Endothelial cell of umbilical vein (primary cell): ENCODE measurements at regions not wholly inside any gene's neighbourhood (a gene's known extent, or its start where the extent isn't known, plus 50 kb on each side); places are given as distances from the start of the nearest gene placed in this dataset.

Experiments
- BruUV-seq: library from RNA; stranded (reverse); fragments of 400-500 nt; replicated peaks from 2 replicates; lab custom pipeline; 2021; lab: Mats Ljungman, UMichigan
- CTCF ChIA-PET: fragments of 300-600, 350-600 bp; sonication (Branson Sonifier 250); formaldehyde crosslinking; loops from one replicate; lab custom pipeline; 2021; ENCODE audit warnings: antibody characterized with exemption, inconsistent platforms; lab: Charles Lee
- POLR2A ChIA-PET: fragments of 300-600, 350-600 bp; sonication (Branson Sonifier 250); formaldehyde crosslinking; loops from one replicate; lab custom pipeline; 2021; ENCODE audit warnings: antibody characterized with exemption, inconsistent platforms; lab: Charles Lee
- DNase-seq: peaks from one replicate; pipeline ENCODE4 v3.0.0-alpha.2; 2011; ENCODE audit warnings: low read depth, low spot score
- FAIRE-seq: peaks from 2 replicates; lab custom pipeline; 2011; peaks lifted over from hg19 to GRCh38; lab: Jason Lieb, UNC
- H2AFZ ChIP-seq: 2 replicates; pipeline ENCODE4 v1.6.0; 2012; ENCODE audit warnings: low read depth, low read length, control low read depth, inconsistent platforms
- H3K27ac ChIP-seq: 2 replicates; pipeline ENCODE4 v1.5.1; 2011; ENCODE audit warnings: low read depth, mild to moderate bottlenecking, control low read depth, low read length, moderate library complexity; ENCODE audit not compliant: insufficient read depth
- H3K27me3 ChIP-seq, 2 experiments: 2 replicates each; pipeline versions ENCODE4 v1.6.0 to v1.6.1; 2011; ENCODE audit warnings: low read length in 2 of 2, mixed read lengths in 1 of 2; ENCODE audit not compliant: control insufficient read depth in 2 of 2, insufficient read depth in 2 of 2
- H3K36me3 ChIP-seq, 2 experiments: 2 replicates in 1 of 2; 3 replicates in 1 of 2; pipeline ENCODE4 v1.5.1; 2011; ENCODE audit warnings: low read length in 2 of 2, mild to moderate bottlenecking in 1 of 2, moderate library complexity in 1 of 2; ENCODE audit not compliant: control insufficient read depth in 2 of 2, insufficient read depth in 2 of 2; ENCODE audit errors: extremely low read depth in 1 of 2
- H3K4me1 ChIP-seq: 3 replicates; pipeline ENCODE4 v1.5.1; 2011; ENCODE audit warnings: mild to moderate bottlenecking, low read length; ENCODE audit not compliant: control insufficient read depth, insufficient read depth; ENCODE audit errors: extremely low read depth
- H3K4me2 ChIP-seq: 2 replicates; pipeline ENCODE4 v1.6.1; 2011; ENCODE audit warnings: low read length, control low read depth, mixed read lengths; ENCODE audit not compliant: insufficient read depth
- H3K4me3 ChIP-seq, 3 experiments: fragments of 200-600 bp in 1 of 3; sonication (generic), shearing (Covaris generic) in 1 of 3; replicated peaks in 1 of 3; 2 replicates each; pipeline ENCODE4 v1.5.1; 2011 to 2016; ENCODE audit warnings: control low read depth in 3 of 3, low read length in 3 of 3, mild to moderate bottlenecking in 2 of 3, inconsistent platforms in 1 of 3, low read depth in 1 of 3, moderate library complexity in 1 of 3; ENCODE audit not compliant: insufficient read depth in 1 of 3
- H3K79me2 ChIP-seq: 2 replicates; pipeline ENCODE4 v1.6.0; 2012; ENCODE audit warnings: low read length, inconsistent platforms; ENCODE audit not compliant: control insufficient read depth, insufficient read depth
- H3K9ac ChIP-seq: replicated peaks from 2 replicates; pipeline ENCODE3; 2011; ENCODE audit warnings: low read length, control low read depth; ENCODE audit not compliant: insufficient read depth; ENCODE audit errors: extremely low read depth
- H3K9me1 ChIP-seq: replicated peaks from 3 replicates; pipeline ENCODE4 v1.6.0; 2011; ENCODE audit warnings: mild to moderate bottlenecking, low read length; ENCODE audit not compliant: control insufficient read depth, insufficient read depth; ENCODE audit errors: extremely low read depth
- H3K9me3 ChIP-seq: replicated peaks from 2 replicates; pipeline ENCODE4 v1.5.1; 2012; ENCODE audit warnings: low read length, inconsistent platforms; ENCODE audit not compliant: control insufficient read depth, insufficient read depth
- H4K20me1 ChIP-seq: replicated peaks from 2 replicates; pipeline ENCODE3; 2011; ENCODE audit warnings: mild to moderate bottlenecking, low read length; ENCODE audit not compliant: control insufficient read depth, insufficient read depth; ENCODE audit errors: extremely low read depth
- CTCF ChIP-seq, 2 donors: IDR thresholded peaks; 1 replicate in 1 of 2; 2 replicates in 1 of 2; pipeline ENCODE4 v1.5.1; 2011; ENCODE audit warnings: low read length in 2 of 2, mild to moderate bottlenecking in 2 of 2, moderate library complexity in 2 of 2, control low read depth in 1 of 2, inconsistent platforms in 1 of 2, low read depth in 1 of 2; ENCODE audit not compliant: insufficient read depth in 1 of 2; ENCODE audit errors: extremely low read depth in 1 of 2
- EZH2 ChIP-seq: IDR thresholded peaks from 2 replicates; pipeline ENCODE4 v1.6.1; 2012; ENCODE audit warnings: borderline replicate concordance, low read depth, mild to moderate bottlenecking, moderate library complexity, low read length, inconsistent platforms; ENCODE audit not compliant: severe bottlenecking
- FOS ChIP-seq: IDR thresholded peaks from 2 replicates; pipeline ENCODE4 v1.6.1; 2011; ENCODE audit warnings: mild to moderate bottlenecking, low read length, moderate library complexity, borderline replicate concordance; ENCODE audit not compliant: insufficient read depth
- GATA2 ChIP-seq: IDR thresholded peaks from 2 replicates; pipeline ENCODE4 v1.7.0; 2011; ENCODE audit warnings: low read depth, mild to moderate bottlenecking, moderate library complexity, mixed read lengths, low read length; ENCODE audit not compliant: insufficient read length, insufficient read depth
- JUN ChIP-seq: IDR thresholded peaks from 2 replicates; pipeline ENCODE4 v1.6.1; 2011; ENCODE audit warnings: borderline replicate concordance, low read depth; ENCODE audit not compliant: insufficient read length, insufficient read depth
- MAX ChIP-seq: IDR thresholded peaks from 2 replicates; pipeline ENCODE4 v1.6.1; 2011; ENCODE audit not compliant: insufficient read depth, insufficient read length
- MYC ChIP-seq: IDR thresholded peaks from one replicate; pipeline ENCODE4 v1.6.1; 2011; ENCODE audit warnings: mild to moderate bottlenecking, low read depth, low read length
- POLR2A ChIP-seq: IDR thresholded peaks from 2 replicates; pipeline ENCODE4 v1.6.1; 2012; ENCODE audit warnings: low read depth, mild to moderate bottlenecking, control low read depth, low read length
- POLR2AphosphoS5 ChIP-seq: IDR thresholded peaks from 2 replicates; pipeline ENCODE4 v1.6.1; 2012; ENCODE audit warnings: low read depth, mild to moderate bottlenecking, control low read depth, low read length, moderate library complexity; ENCODE audit not compliant: insufficient read depth
- dilution Hi-C: fragments of 300-500 bp; cut with MboI; formaldehyde crosslinking; loops from one replicate; pipeline ENCODE4 v1.15.0; 2019; ENCODE audit warnings: low sequenced_read_pairs; ENCODE audit not compliant: extremely low pct_ligation_motif_present
- intact Hi-C: fragments of 100-400 bp; cut with micrococcal nuclease; formaldehyde crosslinking; loops from one replicate; pipeline ENCODE4 v1.10.0; 2022

- H3K36me3 ChIP-seq: no peaks in the 10 kb centered on the region
- H3K27ac ChIP-seq: no peak overlapping the region
- no peak overlapping the region for H2AFZ ChIP-seq
- H3K4me2 ChIP-seq: no peak overlapping the region
- no peak overlapping the region for H3K9ac ChIP-seq
- DNase-seq (no peak), FAIRE-seq (no peak)
- no peaks in the 10 kb centered on the region for H4K20me1 ChIP-seq
- CTCF ChIA-PET: no interaction called here
- POLR2A ChIA-PET: no interaction called here
- dilution Hi-C loops: no loop called here
- intact Hi-C loops: no loop called here
- no peak for TF ChIP-seq MAX
- TF ChIP-seq MYC: no peak
- TF ChIP-seq POLR2AphosphoS5: no peak
- no peaks in the 10 kb centered on the region for H3K9me1 ChIP-seq
- no peak overlapping the region for H3K4me3 ChIP-seq
- H3K9me3 ChIP-seq: no peaks in the 10 kb centered on the region
- H3K27me3 ChIP-seq: no peaks in the 10 kb centered on the region
- BruUV-seq: no TSS peak
- no peaks in the 10 kb centered on the region for H3K79me2 ChIP-seq
- H3K4me1 ChIP-seq: no peaks in the 10 kb centered on the region
Observed at GRCh38 chr2:7601990-7602389, 684.8 kb downstream of the RNF144A start.

GRCh38 chr2:7604456-7604855 is 687.2 kb downstream of the RNF144A start:
- no peak for FAIRE-seq
- no peaks in the 10 kb centered on the region for H4K20me1 ChIP-seq

More at GRCh38 chr2:7604456-7604855, 687.2 kb downstream of the RNF144A start:
- H3K36me3 ChIP-seq: no peaks in the 10 kb centered on the region
- H3K4me1 ChIP-seq: no peaks in the 10 kb centered on the region
- no TSS peak for BruUV-seq
- CTCF ChIA-PET: no interaction called here
- POLR2A ChIA-PET: no interaction called here
- H3K4me3 ChIP-seq: no peak overlapping the region
- DNase-seq: no peak
- no peak overlapping the region for H3K9ac ChIP-seq
- H2AFZ ChIP-seq: no peak overlapping the region
- intact Hi-C loops: no loop called here
- H3K27ac ChIP-seq: no peak overlapping the region
- H3K9me1 ChIP-seq: no peaks in the 10 kb centered on the region
- no peak overlapping the region for H3K4me2 ChIP-seq
- H3K9me3 ChIP-seq: no peaks in the 10 kb centered on the region
- dilution Hi-C loops: no loop called here
- H3K79me2 ChIP-seq: no peaks in the 10 kb centered on the region
- TF ChIP-seq POLR2A (no peak), GATA2 (no peak), JUN (no peak), CTCF (IDR thresholded peaks at IDR 0.05; ENCODE audit: extremely low read depth in 1 of 2, insufficient read depth in 1 of 2, low read depth in 1 of 2, low read length in 2 of 2) (no peak), POLR2AphosphoS5 (no peak), MYC (no peak), MAX (no peak), FOS (no peak), EZH2 (no peak)
- H3K27me3 ChIP-seq: no peaks in the 10 kb centered on the region
